Right lobe of liver (tissue), 4 donors: ENCODE measurements at regions not wholly inside any gene's neighbourhood (a gene's known extent, or its start where the extent isn't known, plus 50 kb on each side); places are given as distances from the start of the nearest gene placed in this dataset.

Source experiments
- CTCF ChIP-seq, 4 donors: fragments of 200-600 bp in 3 of 4; fragments of 450-650 bp in 1 of 4; IDR thresholded peaks; one replicate each; pipeline versions ENCODE4 v1.5.1 to v1.8.0; 2016 to 2022; ENCODE audit warnings: antibody characterized with exemption in 4 of 4, mild to moderate bottlenecking in 2 of 4
- POLR2A ChIP-seq: fragments of 450-650 bp; IDR thresholded peaks from one replicate; pipeline ENCODE4 v1.6.1; 2017; ENCODE audit warnings: antibody characterized with exemption, mild to moderate bottlenecking
- donor health status: DM: no; HTN: no; CAD: no.
- donor health status: DM: no; HTN: no; CAD: no.
- donor health status: DM: no; HTN: yes; CAD: no.

DNA sequence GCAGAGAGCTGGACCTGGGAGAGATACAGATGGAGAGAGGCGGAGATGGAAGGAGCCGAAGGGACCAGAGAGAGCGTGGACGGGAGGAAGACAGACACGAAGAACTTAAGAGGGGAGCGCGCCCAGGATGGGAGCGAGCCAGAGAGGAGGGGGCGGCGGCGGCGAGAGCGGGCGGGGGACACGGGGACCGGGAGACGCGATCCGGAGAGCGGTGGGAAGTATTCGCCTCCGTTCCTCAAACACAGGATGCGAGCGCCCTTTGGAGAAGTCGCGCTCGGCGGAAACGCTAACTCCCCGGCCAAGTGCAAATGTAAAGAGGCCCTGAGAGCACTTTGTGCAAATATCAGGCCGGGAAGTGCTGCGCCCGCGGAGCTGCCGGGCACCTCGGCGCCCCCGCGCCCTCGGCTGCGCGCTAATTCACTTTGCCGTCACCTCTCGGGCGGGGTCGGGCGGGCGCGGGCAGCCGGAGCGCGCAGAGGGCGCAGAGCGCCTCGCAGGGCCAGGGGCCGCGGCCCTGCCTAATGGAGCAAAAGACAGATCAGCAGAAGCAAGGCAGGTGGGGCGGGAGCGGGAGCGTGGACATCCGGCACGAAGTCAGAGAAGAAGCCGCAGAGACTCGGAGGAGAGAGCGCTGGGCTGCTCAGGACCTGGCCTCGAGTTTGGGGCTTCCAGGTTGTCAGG lies 281.2 kb downstream of the RRAGC start:
- TF ChIP-seq CTCF (IDR thresholded peaks at IDR 0.05) = no peak
- TF ChIP-seq POLR2A = no peak
